GM12878 (cell line): ENCODE measurements at regions not wholly inside any gene's neighbourhood (a gene's known extent, or its start where the extent isn't known, plus 50 kb on each side); places are given as distances from the start of the nearest gene placed in this dataset.

Experiments used
- ATAC-seq: fragments of 200-7000 bp; cut with Tn5 transposase; 3 replicates; pipeline ENCODE4 v1.9.1; 2020; ENCODE audit warnings: mild to moderate bottlenecking, moderate library complexity
- BruUV-seq: library from RNA; stranded (reverse); fragments of 400-500 nt; replicated peaks from 2 replicates; lab custom pipeline; 2021; lab: Mats Ljungman, UMichigan
- CTCF ChIA-PET: fragments of 300-600 bp; sonication (Branson Sonifier 250); formaldehyde crosslinking; extraction: SDS; loops from one replicate; lab custom pipeline; 2021; ENCODE audit warnings: inconsistent platforms; lab: Yijun Ruan, JAX
- POLR2A ChIA-PET: fragments of 350-600 bp; formaldehyde crosslinking; extraction: SDS; loops from one replicate; lab custom pipeline; 2021; ENCODE audit warnings: inconsistent platforms; lab: Charles Lee
- RAD21 ChIA-PET: fragments of 300-600 bp; sonication (Branson Sonifier 250); formaldehyde crosslinking; loops from one replicate; lab custom pipeline; 2023; ENCODE audit warnings: antibody characterized with exemption; ENCODE audit not compliant: unreplicated experiment; lab: Charles Lee
- SMC1A ChIA-PET: fragments of 300-600 bp; sonication (Branson Sonifier 250); formaldehyde crosslinking; loops from one replicate; lab custom pipeline; 2023; ENCODE audit not compliant: unreplicated experiment, uncharacterized antibody; lab: Charles Lee
- DNase-seq: peaks from one replicate; pipeline ENCODE4 v3.0.0-alpha.2; 2011; ENCODE audit warnings: low read depth, low spot score
- FAIRE-seq: peaks from 3 replicates; lab custom pipeline; 2011; peaks lifted over from hg19 to GRCh38; lab: Jason Lieb, UNC
- H2AFZ ChIP-seq: 2 replicates; pipeline ENCODE4 v1.6.0; 2011; ENCODE audit warnings: low read depth, low read length, control low read depth; ENCODE audit not compliant: control insufficient read depth
- H3K27ac ChIP-seq: 2 replicates; pipeline ENCODE4 v1.5.1; 2011; ENCODE audit warnings: control low read depth; ENCODE audit not compliant: control insufficient read depth, insufficient read depth
- H3K27me3 ChIP-seq, 2 experiments: replicated peaks in 1 of 2; 2 replicates each; pipeline versions ENCODE4 v1.6.0 to v1.6.1; 2011; ENCODE audit warnings: low read length in 1 of 2; ENCODE audit not compliant: control insufficient read depth in 2 of 2, insufficient read depth in 2 of 2
- H3K36me3 ChIP-seq, 2 experiments: 2 replicates each; pipeline ENCODE4 v1.5.1; 2011; ENCODE audit warnings: low read length in 1 of 2; ENCODE audit not compliant: control insufficient read depth in 2 of 2, insufficient read depth in 2 of 2
- H3K4me1 ChIP-seq: 2 replicates; pipeline ENCODE4 v1.6.1; 2011; ENCODE audit warnings: mild to moderate bottlenecking, low read length, moderate library complexity, mixed read lengths; ENCODE audit not compliant: control insufficient read depth, insufficient read depth
- H3K4me2 ChIP-seq: 2 replicates; pipeline ENCODE4 v1.6.0; 2011; ENCODE audit warnings: control low read depth; ENCODE audit not compliant: control insufficient read depth, insufficient read depth
- H3K4me3 ChIP-seq: fragments of 200-600 bp; sonication (generic); 2 replicates; pipeline ENCODE4 v1.5.1; 2016
- H3K79me2 ChIP-seq: 2 replicates; pipeline ENCODE4 v1.6.0; 2011; ENCODE audit warnings: low read length; ENCODE audit not compliant: control insufficient read depth, insufficient read depth
- H3K9ac ChIP-seq: 2 replicates; pipeline ENCODE4 v1.8.0; 2011; ENCODE audit warnings: low read length, control low read depth, mixed read lengths; ENCODE audit not compliant: control insufficient read depth, insufficient read depth
- H3K9me3 ChIP-seq: replicated peaks from 3 replicates; pipeline ENCODE4 v1.5.1; 2011; ENCODE audit warnings: mild to moderate bottlenecking, low read length; ENCODE audit not compliant: control insufficient read depth, insufficient read depth
- H4K20me1 ChIP-seq: 2 replicates; pipeline ENCODE4 v1.6.0; 2011; ENCODE audit not compliant: control insufficient read depth, insufficient read depth
- CHD2 ChIP-seq: IDR thresholded peaks from 2 replicates; pipeline ENCODE4 v1.6.1; 2011; ENCODE audit warnings: low read depth, low read length, improper control_type of control experiment, borderline replicate concordance
- IKZF1 ChIP-seq: fragments of 450-650 bp; conservative IDR thresholded peaks from 2 replicates; pipeline ENCODE4 v1.6.1; 2017; ENCODE audit warnings: antibody characterized with exemption, mild to moderate bottlenecking
- KAT2A ChIP-seq: conservative IDR thresholded peaks from 2 replicates; pipeline ENCODE4 v1.6.1; 2011; ENCODE audit warnings: low read depth, low read length; ENCODE audit not compliant: control insufficient read depth
- LARP7 ChIP-seq: fragments of 450-650 bp; IDR thresholded peaks from 2 replicates; pipeline ENCODE4 v1.6.1; 2017; ENCODE audit warnings: mild to moderate bottlenecking
- PML ChIP-seq: IDR thresholded peaks from 2 replicates; pipeline ENCODE4 v1.6.1; 2012; ENCODE audit warnings: low read length, inconsistent platforms
- RAD21 ChIP-seq: IDR thresholded peaks from 2 replicates; pipeline ENCODE4 v1.6.1; 2011; ENCODE audit warnings: mild to moderate bottlenecking, low read depth, low read length, moderate library complexity; ENCODE audit not compliant: insufficient read depth
- SIN3A ChIP-seq: IDR thresholded peaks from 2 replicates; pipeline ENCODE4 v1.6.1; 2012; ENCODE audit warnings: low read depth, low read length, improper control_type of control experiment
- SMARCA5 ChIP-seq: fragments of 450-650 bp; IDR thresholded peaks from 2 replicates; pipeline ENCODE4 v1.6.1; 2017; ENCODE audit warnings: mild to moderate bottlenecking
- YBX1 ChIP-seq: fragments of 450-650 bp; IDR thresholded peaks from 2 replicates; pipeline ENCODE4 v1.6.1; 2016; ENCODE audit warnings: antibody characterized with exemption
- ZNF24 ChIP-seq: fragments of 450-650 bp; IDR thresholded peaks from 2 replicates; pipeline ENCODE4 v1.6.1; 2017; ENCODE audit warnings: antibody characterized with exemption, mild to moderate bottlenecking
- ZNF384 ChIP-seq: IDR thresholded peaks from 2 replicates; pipeline ENCODE4 v1.6.1; 2012; ENCODE audit warnings: low read depth, mild to moderate bottlenecking, low read length, improper control_type of control experiment, borderline replicate concordance
- WGBS: methylation state at CpG from one replicate; pipeline ENCODE4 v1.1.6; 2016; ENCODE audit warnings: low lambda C conversion rate; ENCODE audit not compliant: insufficient replicate concordance, insufficient coverage; ENCODE audit errors: missing lambda C conversion rate; 5-methylcytosine and 5-hydroxymethylcytosine counted together
- in situ Hi-C: fragments of 300-500 bp; cut with MboI; formaldehyde crosslinking; loops from 9 replicates; pipeline ENCODE4 v1.14.3; 2018; ENCODE audit warnings: mixed read lengths
- intact Hi-C: fragments of 100-400 bp; cut with micrococcal nuclease; formaldehyde crosslinking; loops from one replicate; pipeline ENCODE4 v1.14.2; 2022; ENCODE audit not compliant: unreplicated experiment
- TF ChIP-seq, protein P1 (sequence below): fragments of 150-350 bp; IDR thresholded peaks from 2 replicates; pipeline ENCODE4 v1.6.1; 2014; ENCODE audit warnings: mild to moderate bottlenecking, low read depth, low read length
- TF ChIP-seq, protein P2 (sequence below): fragments of 450-650 bp; formaldehyde crosslinking; IDR thresholded peaks from 2 replicates; pipeline ENCODE4 v1.5.0; 2022; ENCODE audit warnings: mild to moderate bottlenecking, missing genetic modification characterization
- TF ChIP-seq, protein P3 (sequence below): IDR thresholded peaks from 2 replicates; pipeline ENCODE4 v1.6.1; 2011; ENCODE audit warnings: borderline replicate concordance, low read depth, mild to moderate bottlenecking, moderate library complexity, low read length; ENCODE audit not compliant: insufficient read depth, poor library complexity, severe bottlenecking

DNA sequence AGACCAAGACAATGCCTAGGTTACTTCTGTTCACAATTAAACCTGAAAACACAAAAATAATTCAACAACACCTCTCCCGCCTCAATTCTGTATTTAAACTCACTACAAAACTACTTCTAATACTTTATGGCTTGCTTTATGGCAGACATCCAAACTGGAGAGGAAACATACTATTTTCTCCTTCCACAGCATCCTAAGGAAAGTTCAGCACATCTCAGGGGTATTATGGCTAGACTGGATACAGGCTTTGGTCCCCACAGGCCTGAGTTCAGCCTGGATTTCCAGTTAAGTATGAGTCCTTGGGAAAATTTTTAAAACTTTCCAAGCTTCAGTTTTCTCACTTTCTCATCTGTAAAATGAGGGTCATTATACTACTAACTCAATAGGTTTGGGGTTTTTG is 480.2 kb downstream of the CAAP1 start:
- ChIA-PET RAD21 (no interaction called here), POLR2A (no interaction called here), SMC1A (no interaction called here), CTCF (no interaction called here)
- no peaks in the 10 kb centered on the region for H3K9me3 ChIP-seq
- H3K36me3 ChIP-seq: no peaks in the 10 kb centered on the region
- in situ Hi-C loops (no loop called here), intact Hi-C loops (no loop called here)
- H3K27me3 ChIP-seq: no peaks in the 10 kb centered on the region
- WGBS: 29% methylated on average over 1 of the region's 1 CpG
- TF ChIP-seq IKZF1 (no peak), KAT2A (no peak), YBX1 (no peak), PML (no peak), ZNF24 (no peak), SIN3A (no peak)
- TF ChIP-seq, protein P1, sequence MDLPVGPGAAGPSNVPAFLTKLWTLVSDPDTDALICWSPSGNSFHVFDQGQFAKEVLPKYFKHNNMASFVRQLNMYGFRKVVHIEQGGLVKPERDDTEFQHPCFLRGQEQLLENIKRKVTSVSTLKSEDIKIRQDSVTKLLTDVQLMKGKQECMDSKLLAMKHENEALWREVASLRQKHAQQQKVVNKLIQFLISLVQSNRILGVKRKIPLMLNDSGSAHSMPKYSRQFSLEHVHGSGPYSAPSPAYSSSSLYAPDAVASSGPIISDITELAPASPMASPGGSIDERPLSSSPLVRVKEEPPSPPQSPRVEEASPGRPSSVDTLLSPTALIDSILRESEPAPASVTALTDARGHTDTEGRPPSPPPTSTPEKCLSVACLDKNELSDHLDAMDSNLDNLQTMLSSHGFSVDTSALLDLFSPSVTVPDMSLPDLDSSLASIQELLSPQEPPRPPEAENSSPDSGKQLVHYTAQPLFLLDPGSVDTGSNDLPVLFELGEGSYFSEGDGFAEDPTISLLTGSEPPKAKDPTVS: no peak
- FAIRE-seq (no peak), DNase-seq (no peak), ATAC-seq (no peak)
- no peak overlapping the region for H3K4me3 ChIP-seq
- H3K79me2 ChIP-seq: no peaks in the 10 kb centered on the region
- H3K4me2 ChIP-seq: no peak overlapping the region
- H3K4me1 ChIP-seq: no peaks in the 10 kb centered on the region
- H4K20me1 ChIP-seq: no peaks in the 10 kb centered on the region
- no peak overlapping the region for H3K9ac ChIP-seq
- H3K27ac ChIP-seq: no peak overlapping the region
- H2AFZ ChIP-seq: no peak overlapping the region
- no TSS peak for BruUV-seq

DNA sequence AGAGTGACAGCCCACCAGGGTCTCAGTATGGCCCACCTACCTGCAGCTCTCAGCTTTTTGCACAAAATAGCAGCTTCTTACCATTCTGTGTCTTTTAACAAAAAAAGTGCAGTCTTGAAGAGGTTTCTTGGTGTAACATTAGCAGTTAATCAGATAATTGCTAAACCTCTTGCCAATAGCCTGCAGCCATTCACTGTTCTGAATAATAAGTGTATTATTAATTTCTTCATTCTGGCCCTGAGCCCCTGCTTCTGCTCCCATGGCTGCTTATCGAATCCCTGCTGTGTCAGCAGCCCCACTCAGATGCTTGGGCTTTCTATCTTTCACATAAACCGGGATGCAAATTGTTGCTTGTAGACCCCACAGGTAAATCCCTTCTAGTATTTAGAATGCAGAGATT is 485.9 kb downstream of the CAAP1 start:
- Histone ChIP-seq H3K4me2 (no peak overlapping the region), H3K27ac (no peak overlapping the region), H4K20me1 (no peaks in the 10 kb centered on the region), H3K79me2 (no peaks in the 10 kb centered on the region), H3K36me3 (no peaks in the 10 kb centered on the region), H3K4me1 (no peaks in the 10 kb centered on the region), H3K27me3 (no peaks in the 10 kb centered on the region), H3K9ac (no peak overlapping the region), H3K9me3 (no peaks in the 10 kb centered on the region), H3K4me3 (no peak overlapping the region), H2AFZ (no peak overlapping the region)
- FAIRE-seq (no peak), DNase-seq (no peak), ATAC-seq (no peak)
- POLR2A ChIA-PET: no interaction called here
- in situ Hi-C loops: no loop called here
- BruUV-seq: no TSS peak
- WGBS: 3% methylated on average over 2 of the region's 2 CpGs
- CTCF ChIA-PET: no interaction called here
- RAD21 ChIA-PET: no interaction called here
- intact Hi-C loops: no loop called here
- SMC1A ChIA-PET: no interaction called here
- TF ChIP-seq CHD2 (no peak), LARP7 (no peak), RAD21 (no peak), ZNF384 (no peak), SMARCA5 (no peak)
- TF ChIP-seq, protein P2, sequence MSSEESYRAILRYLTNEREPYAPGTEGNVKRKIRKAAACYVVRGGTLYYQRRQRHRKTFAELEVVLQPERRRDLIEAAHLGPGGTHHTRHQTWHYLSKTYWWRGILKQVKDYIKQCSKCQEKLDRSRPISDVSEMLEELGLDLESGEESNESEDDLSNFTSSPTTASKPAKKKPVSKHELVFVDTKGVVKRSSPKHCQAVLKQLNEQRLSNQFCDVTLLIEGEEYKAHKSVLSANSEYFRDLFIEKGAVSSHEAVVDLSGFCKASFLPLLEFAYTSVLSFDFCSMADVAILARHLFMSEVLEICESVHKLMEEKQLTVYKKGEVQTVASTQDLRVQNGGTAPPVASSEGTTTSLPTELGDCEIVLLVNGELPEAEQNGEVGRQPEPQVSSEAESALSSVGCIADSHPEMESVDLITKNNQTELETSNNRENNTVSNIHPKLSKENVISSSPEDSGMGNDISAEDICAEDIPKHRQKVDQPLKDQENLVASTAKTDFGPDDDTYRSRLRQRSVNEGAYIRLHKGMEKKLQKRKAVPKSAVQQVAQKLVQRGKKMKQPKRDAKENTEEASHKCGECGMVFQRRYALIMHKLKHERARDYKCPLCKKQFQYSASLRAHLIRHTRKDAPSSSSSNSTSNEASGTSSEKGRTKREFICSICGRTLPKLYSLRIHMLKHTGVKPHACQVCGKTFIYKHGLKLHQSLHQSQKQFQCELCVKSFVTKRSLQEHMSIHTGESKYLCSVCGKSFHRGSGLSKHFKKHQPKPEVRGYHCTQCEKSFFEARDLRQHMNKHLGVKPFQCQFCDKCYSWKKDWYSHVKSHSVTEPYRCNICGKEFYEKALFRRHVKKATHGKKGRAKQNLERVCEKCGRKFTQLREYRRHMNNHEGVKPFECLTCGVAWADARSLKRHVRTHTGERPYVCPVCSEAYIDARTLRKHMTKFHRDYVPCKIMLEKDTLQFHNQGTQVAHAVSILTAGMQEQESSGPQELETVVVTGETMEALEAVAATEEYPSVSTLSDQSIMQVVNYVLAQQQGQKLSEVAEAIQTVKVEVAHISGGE (CRISPR knock-in tag): no peak
- TF ChIP-seq, protein P3, sequence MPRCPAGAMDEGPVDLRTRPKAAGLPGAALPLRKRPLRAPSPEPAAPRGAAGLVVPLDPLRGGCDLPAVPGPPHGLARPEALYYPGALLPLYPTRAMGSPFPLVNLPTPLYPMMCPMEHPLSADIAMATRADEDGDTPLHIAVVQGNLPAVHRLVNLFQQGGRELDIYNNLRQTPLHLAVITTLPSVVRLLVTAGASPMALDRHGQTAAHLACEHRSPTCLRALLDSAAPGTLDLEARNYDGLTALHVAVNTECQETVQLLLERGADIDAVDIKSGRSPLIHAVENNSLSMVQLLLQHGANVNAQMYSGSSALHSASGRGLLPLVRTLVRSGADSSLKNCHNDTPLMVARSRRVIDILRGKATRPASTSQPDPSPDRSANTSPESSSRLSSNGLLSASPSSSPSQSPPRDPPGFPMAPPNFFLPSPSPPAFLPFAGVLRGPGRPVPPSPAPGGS: no peak
